OCI-LY3 (cell line): ENCODE measurements at regions not wholly inside any gene's neighbourhood (a gene's known extent, or its start where the extent isn't known, plus 50 kb on each side); places are given as distances from the start of the nearest gene placed in this dataset.

Experiments used
- CTCF ChIP-seq: fragments of 200-600, 300-600 bp; sonication (generic); IDR thresholded peaks from 2 replicates; pipeline ENCODE4 v1.5.1; 2014; ENCODE audit warnings: antibody characterized with exemption, low read length, low read depth
- EZH2phosphoT487 ChIP-seq: fragments of 200-600 bp; shearing (Covaris generic); IDR thresholded peaks from 2 replicates; pipeline ENCODE4 v1.6.1; 2018; ENCODE audit warnings: antibody characterized with exemption, mixed run types, low read depth

DNA sequence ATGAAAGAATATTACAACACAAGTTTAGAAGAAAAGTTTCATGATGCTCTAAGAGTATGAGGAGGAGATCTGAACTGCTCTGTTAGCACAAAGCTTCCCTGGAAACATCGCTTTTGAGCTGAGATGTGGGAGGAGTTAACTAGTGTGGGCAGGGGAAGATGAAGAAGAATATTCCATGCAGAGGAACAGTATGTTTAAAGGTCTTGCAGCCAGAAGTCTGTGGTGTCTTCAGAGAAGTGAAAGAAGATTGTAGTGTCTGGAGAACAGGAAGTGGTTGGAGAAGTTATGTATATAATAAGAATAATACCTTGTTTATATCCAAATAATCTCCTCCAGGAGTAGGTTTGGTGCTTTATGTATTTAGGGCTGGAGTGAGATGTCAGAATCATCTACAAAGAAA lies 406.7 kb downstream of the MAN2A1 start:
- TF ChIP-seq CTCF: no peak
- no peak for TF ChIP-seq EZH2phosphoT487
